ENCODE measurements at regions not wholly inside any gene's neighbourhood (a gene's known extent, or its start where the extent isn't known, plus 50 kb on each side); places are given as distances from the start of the nearest gene placed in this dataset.

- TF ChIP-seq SP1 (IDR thresholded peaks at IDR 0.05): no peak
- TF ChIP-seq CTBP1 (IDR thresholded peaks at IDR 0.05; ENCODE audit: borderline replicate concordance): no peak
Observed at GRCh38 chr7:94241402-94241925, 153.2 kb upstream of the COL1A2 start.
